Epithelial cell of esophagus (primary cell): ENCODE measurements at regions not wholly inside any gene's neighbourhood (a gene's known extent, or its start where the extent isn't known, plus 50 kb on each side); places are given as distances from the start of the nearest gene placed in this dataset.
A peak's percentile ranks its signal among the peaks of the same experiment; 100 is the strongest.
"Not testable (repeated sequence)": the region's sequence is repeated elsewhere in the genome, so short reads cannot be mapped to it uniquely, and the experiment has no call there.

Source experiments
- DNase-seq: peaks from one replicate; pipeline ENCODE4 v3.0.0; 2010; ENCODE audit warnings: low read depth
- H3K4me3 ChIP-seq: 2 replicates; pipeline ENCODE4 v1.5.1; 2011; ENCODE audit warnings: mild to moderate bottlenecking, low read length, control low read depth
- TF ChIP-seq, protein P1 (sequence below): IDR thresholded peaks from 2 replicates; pipeline ENCODE4 v1.5.1; 2011; ENCODE audit warnings: low read depth, mild to moderate bottlenecking, low read length, control low read depth, inconsistent platforms; ENCODE audit not compliant: insufficient read depth; ENCODE audit errors: missing control alignments

DNA sequence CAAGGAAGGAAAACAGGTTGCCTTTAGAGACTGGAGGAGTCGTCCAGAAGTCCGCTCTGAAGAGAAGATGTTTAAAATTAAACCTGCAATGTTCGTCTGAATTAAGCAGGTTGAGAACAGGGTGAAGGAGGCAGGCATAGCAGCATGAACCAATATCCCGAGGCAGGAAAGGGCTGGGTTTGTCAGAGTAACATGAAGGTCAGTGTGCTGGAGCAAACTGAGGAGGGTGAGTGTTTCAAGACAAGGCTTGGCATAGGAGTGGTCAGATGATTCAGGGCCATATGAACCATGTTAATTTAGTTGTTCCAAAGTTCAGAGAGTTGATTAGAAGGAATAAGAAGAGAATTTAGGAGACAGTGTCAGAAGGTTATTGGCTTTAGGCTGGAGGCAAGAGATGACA is 93.3 kb downstream of the UTRN start:
- DNase-seq = peak; percentile 46
- no peak overlapping the region for H3K4me3 ChIP-seq
- TF ChIP-seq, protein P1, sequence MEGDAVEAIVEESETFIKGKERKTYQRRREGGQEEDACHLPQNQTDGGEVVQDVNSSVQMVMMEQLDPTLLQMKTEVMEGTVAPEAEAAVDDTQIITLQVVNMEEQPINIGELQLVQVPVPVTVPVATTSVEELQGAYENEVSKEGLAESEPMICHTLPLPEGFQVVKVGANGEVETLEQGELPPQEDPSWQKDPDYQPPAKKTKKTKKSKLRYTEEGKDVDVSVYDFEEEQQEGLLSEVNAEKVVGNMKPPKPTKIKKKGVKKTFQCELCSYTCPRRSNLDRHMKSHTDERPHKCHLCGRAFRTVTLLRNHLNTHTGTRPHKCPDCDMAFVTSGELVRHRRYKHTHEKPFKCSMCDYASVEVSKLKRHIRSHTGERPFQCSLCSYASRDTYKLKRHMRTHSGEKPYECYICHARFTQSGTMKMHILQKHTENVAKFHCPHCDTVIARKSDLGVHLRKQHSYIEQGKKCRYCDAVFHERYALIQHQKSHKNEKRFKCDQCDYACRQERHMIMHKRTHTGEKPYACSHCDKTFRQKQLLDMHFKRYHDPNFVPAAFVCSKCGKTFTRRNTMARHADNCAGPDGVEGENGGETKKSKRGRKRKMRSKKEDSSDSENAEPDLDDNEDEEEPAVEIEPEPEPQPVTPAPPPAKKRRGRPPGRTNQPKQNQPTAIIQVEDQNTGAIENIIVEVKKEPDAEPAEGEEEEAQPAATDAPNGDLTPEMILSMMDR = no peak

DNA sequence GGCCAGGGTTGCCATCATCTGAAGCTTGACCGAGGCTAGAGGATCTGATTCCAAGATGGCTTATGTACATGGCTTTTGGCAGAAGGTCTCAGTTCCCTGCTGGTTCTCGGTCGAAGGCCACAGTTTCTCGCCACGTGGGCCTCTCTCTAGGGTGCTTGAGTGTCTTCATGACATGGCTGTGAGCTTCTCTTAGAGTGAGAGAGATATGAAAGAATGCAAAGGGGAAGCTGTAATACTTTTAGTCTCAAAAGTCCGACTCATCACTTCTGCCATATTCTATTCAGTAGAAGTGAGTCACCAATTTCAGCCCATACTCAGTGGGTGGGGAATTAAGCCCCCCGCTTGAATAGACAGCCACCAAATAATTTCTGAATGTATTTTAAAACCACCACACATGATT is 94.2 kb downstream of the UTRN start:
- TF ChIP-seq, protein P1 = no peak

DNA sequence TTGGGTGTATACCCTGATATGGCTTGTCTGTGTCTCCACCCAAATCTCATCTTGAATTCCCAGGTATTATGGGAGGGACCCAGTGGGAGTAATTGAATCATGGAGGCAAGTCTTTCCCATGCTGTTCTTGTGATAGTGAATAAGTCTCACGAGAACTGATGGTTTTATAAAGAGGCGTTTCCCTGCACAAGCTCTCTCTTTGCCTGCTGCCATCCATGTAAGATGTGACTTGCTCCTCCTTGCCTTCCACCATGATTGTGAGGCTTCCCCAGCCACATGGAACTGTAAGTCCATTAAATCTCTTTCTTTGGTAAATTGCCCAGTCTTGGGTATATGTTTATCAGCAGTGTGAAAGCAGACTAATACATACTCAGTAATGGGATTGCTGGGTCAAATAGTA is 96.4 kb downstream of the UTRN start:
- not testable (repeated sequence) for H3K4me3 ChIP-seq, DNase-seq

More for the DNA sequence above, 94.2 kb downstream of the UTRN start:
- H3K4me3 ChIP-seq = no peak overlapping the region
- DNase-seq = peak; percentile 27

DNA sequence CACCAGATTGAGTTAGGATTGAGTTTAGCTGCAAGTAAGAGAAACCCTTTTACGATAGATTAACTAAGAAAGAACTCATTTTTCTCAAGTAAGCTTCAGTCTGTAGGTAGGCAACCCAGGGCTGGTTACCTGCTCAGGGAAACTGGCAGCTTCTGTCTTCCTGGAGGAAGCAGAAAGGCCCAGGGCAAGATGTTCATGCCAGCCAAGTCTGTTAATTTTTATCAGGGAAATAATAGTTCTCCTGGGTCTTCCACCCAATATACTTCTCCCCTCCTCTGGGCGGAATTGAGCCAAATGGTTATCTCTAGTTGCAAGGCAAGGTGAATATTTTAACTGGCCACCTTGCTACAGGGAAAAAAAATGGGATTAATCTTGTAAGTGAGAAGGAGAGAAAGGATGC is 98.2 kb downstream of the UTRN start:
- no peak overlapping the region for H3K4me3 ChIP-seq
- TF ChIP-seq, protein P1 = no peak

DNA sequence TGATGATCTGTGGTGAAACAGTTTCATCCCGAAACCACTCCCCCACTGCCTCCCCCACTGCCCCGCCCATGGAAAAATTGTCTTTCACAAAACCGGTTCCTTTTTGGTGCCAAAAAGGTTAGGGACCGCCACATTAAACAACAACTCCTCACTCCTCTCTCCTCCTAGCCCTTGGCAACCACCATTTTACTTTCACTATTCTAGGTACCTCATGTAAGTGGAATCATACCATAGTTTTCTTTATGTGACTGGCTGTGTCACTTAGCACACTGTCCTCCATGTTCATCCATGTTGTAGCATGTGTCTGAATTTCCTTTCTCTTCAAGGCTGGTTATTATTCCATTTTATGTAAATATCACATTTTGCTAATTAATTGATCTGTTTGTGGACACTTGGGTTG is 99.3 kb downstream of the UTRN start:
- TF ChIP-seq, protein P1 = no peak
- no peak for DNase-seq

More for the DNA sequence above, 98.2 kb downstream of the UTRN start:
- no peak for DNase-seq

DNA sequence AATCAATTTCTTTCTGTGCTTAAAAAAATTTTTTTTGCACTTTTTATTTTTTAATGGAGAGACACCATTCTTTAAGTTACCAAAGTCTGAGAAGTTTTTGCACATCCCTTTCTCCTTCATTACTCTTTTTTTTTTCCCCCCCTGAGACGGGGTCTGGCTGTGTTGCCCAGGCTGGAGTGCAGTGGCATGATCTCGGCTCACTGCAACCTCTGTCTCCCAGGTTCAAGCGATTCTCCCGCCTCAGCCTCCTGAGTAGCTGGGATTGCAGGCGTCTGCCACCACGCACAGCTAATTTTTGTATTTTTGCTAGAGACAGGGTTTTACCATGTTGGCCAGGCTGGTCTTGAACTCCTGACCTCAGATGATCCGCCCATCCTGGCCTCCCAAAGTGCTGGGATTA is 104.3 kb downstream of the UTRN start:
- DNase-seq, H3K4me3 ChIP-seq: not testable (repeated sequence)

More for the DNA sequence above, 99.3 kb downstream of the UTRN start:
- no peak overlapping the region for H3K4me3 ChIP-seq

DNA sequence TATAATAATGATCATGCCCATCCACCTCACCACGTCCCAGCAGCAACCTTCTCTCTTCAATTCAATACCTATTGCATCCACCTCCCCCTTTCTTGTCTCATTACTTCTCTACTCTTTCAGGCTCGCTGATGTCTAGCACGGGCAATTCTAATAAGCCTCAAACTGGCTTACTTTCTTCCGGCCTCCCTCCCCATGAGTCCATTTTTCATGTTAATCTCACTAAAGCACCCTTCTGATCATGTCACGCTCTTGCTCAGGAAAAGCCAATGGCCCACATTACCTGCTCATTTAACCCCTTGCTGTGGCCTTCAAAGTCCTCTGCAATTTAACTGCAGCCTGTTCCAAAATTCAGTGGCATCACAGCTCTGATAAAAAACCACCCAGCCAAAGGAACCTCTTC is 105.1 kb downstream of the UTRN start:
- no peak for DNase-seq
- no peak overlapping the region for H3K4me3 ChIP-seq
- TF ChIP-seq, protein P1 = no peak

DNA sequence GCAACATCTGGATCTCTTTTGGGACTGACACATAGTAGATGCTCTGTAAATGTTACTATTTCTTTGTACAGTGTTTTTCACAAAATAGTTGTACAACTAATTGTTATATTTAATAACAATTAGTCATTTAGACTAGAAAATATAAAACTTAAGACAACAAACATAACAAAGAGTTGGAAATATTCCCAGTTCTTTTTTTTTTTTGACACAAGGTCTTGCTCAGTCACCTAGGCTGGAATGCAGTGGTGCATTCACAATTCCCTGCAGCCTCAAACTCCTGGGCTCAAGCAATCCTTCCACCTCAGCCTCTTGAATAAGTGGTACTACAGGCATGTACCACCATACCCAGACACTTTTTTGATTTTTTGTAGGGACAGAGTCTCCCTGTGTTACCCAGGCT is 105.8 kb downstream of the UTRN start:
- TF ChIP-seq, protein P1 = no peak
- DNase-seq = no peak

More for the DNA sequence above, 105.8 kb downstream of the UTRN start:
- no peak overlapping the region for H3K4me3 ChIP-seq
